Large intestine (tissue), 3 donors: ENCODE measurements at regions not wholly inside any gene's neighbourhood (a gene's known extent, or its start where the extent isn't known, plus 50 kb on each side); places are given as distances from the start of the nearest gene placed in this dataset.
"Not testable (repeated sequence)": the region's sequence is repeated elsewhere in the genome, so short reads cannot be mapped to it uniquely, and the experiment has no call there.

Experiments used
- DNase-seq, 2 donors: peaks; one replicate each; pipeline versions ENCODE4 v3.0.0 to v3.0.0-alpha.2; 2013
- H3K27ac ChIP-seq: one replicate; pipeline ENCODE4 v1.5.1; 2013; ENCODE audit warnings: low read length
- H3K27me3 ChIP-seq: 2 replicates; pipeline ENCODE4 v1.6.1; 2013; ENCODE audit warnings: low read length; ENCODE audit not compliant: control insufficient read depth, insufficient read depth
- H3K36me3 ChIP-seq: 2 replicates; pipeline ENCODE4 v1.6.1; 2013; ENCODE audit warnings: low read length; ENCODE audit not compliant: control insufficient read depth, insufficient read depth
- H3K4me1 ChIP-seq: one replicate; pipeline ENCODE4 v1.6.1; 2013; ENCODE audit warnings: low read length; ENCODE audit not compliant: control insufficient read depth, insufficient read depth
- H3K4me3 ChIP-seq: one replicate; pipeline ENCODE4 v1.5.1; 2013; ENCODE audit warnings: low read length
- H3K9me3 ChIP-seq: one replicate; pipeline ENCODE4 v1.6.1; 2013; ENCODE audit warnings: mild to moderate bottlenecking, low read depth, low read length, moderate library complexity; ENCODE audit not compliant: control insufficient read depth
- WGBS: methylation state at CpG from one replicate; pipeline ENCODE4 v1.1.5; 2013; ENCODE audit warnings: low lambda C conversion rate; ENCODE audit not compliant: insufficient coverage; 5-methylcytosine and 5-hydroxymethylcytosine counted together

- Histone ChIP-seq H3K27me3 (no peaks in the 10 kb centered on the region), H3K36me3 (no peaks in the 10 kb centered on the region), H3K9me3 (no peaks in the 10 kb centered on the region), H3K27ac (no peak overlapping the region), H3K4me1 (peaks cover 34% of the 10 kb centered on the region), H3K4me3 (no peak overlapping the region)
- no CpG with 5 or more reads among the region's 12 CpGs for WGBS
- no peak for DNase-seq
These were observed 277.9 kb upstream of the HS6ST1 start for GRCh38 chr2:128596396-128597120.

GRCh38 chr2:128597121-128597762, 278.6 kb upstream of the HS6ST1 start:
- DNase-seq, result no peak
- no peaks in the 10 kb centered on the region for H3K27me3 ChIP-seq
- no peaks in the 10 kb centered on the region for H3K9me3 ChIP-seq
- H3K4me1 ChIP-seq, result peaks cover 39% of the 10 kb centered on the region
- no peak overlapping the region for H3K4me3 ChIP-seq
- no CpG with 5 or more reads among the region's 9 CpGs for WGBS
- no peaks in the 10 kb centered on the region for H3K36me3 ChIP-seq
- H3K27ac ChIP-seq, result no peak overlapping the region

GRCh38 chr2:128598260-128598659, 279.6 kb upstream of the HS6ST1 start:
- WGBS, result 100% methylated on average over 1 of the region's 1 CpG
- not testable (repeated sequence) for H3K9me3 ChIP-seq, H3K36me3 ChIP-seq, H3K27me3 ChIP-seq, H3K4me3 ChIP-seq, DNase-seq, H3K27ac ChIP-seq
- peaks cover 45% of the 10 kb centered on the region for H3K4me1 ChIP-seq

GRCh38 chr2:128598862-128599441, 280.3 kb upstream of the HS6ST1 start:
- no peak for DNase-seq

GRCh38 chr2:128599700-128600099, 281.0 kb upstream of the HS6ST1 start:
- no peaks in the 10 kb centered on the region for H3K36me3 ChIP-seq
- no peak overlapping the region for H3K4me3 ChIP-seq
- H3K27ac ChIP-seq, result no peak overlapping the region
- H3K4me1 ChIP-seq, result peaks cover 30% of the 10 kb centered on the region
- no peaks in the 10 kb centered on the region for H3K27me3 ChIP-seq
- no peaks in the 10 kb centered on the region for H3K9me3 ChIP-seq
- no peak for DNase-seq
- WGBS, result no CpG with 5 or more reads among the region's 8 CpGs

More at GRCh38 chr2:128598862-128599441, 280.3 kb upstream of the HS6ST1 start:
- H3K4me1 ChIP-seq, result peaks cover 38% of the 10 kb centered on the region
- H3K4me3 ChIP-seq, result no peak overlapping the region
- H3K27ac ChIP-seq, result no peak overlapping the region
- H3K27me3 ChIP-seq, result no peaks in the 10 kb centered on the region
- no peaks in the 10 kb centered on the region for H3K9me3 ChIP-seq
- 100% methylated on average over 3 of the region's 4 CpGs for WGBS
- no peaks in the 10 kb centered on the region for H3K36me3 ChIP-seq

GRCh38 chr2:128600581-128601297, 282.1 kb upstream of the HS6ST1 start:
- DNase-seq, result no peak
- H3K36me3 ChIP-seq, result no peaks in the 10 kb centered on the region
- peaks cover 21% of the 10 kb centered on the region for H3K4me1 ChIP-seq
- WGBS, result no CpG with 5 or more reads among the region's 15 CpGs
- H3K27ac ChIP-seq, result no peak overlapping the region
- no peaks in the 10 kb centered on the region for H3K27me3 ChIP-seq
- no peaks in the 10 kb centered on the region for H3K9me3 ChIP-seq
- no peak overlapping the region for H3K4me3 ChIP-seq

- no peaks in the 10 kb centered on the region for H3K27me3 ChIP-seq
- no peak for DNase-seq
- no peaks in the 10 kb centered on the region for H3K36me3 ChIP-seq
- H3K27ac ChIP-seq, result no peak overlapping the region
- WGBS, result no CpG with 5 or more reads among the region's 16 CpGs
- H3K9me3 ChIP-seq, result no peaks in the 10 kb centered on the region
- H3K4me1 ChIP-seq, result peaks cover 13% of the 10 kb centered on the region
- no peak overlapping the region for H3K4me3 ChIP-seq
These were observed 282.8 kb upstream of the HS6ST1 start for GRCh38 chr2:128601298-128602037.

- 40% methylated on average over 1 of the region's 11 CpGs for WGBS
- DNase-seq, result peak; percentile 38 to 58
These were observed 283.5 kb upstream of the HS6ST1 start for GRCh38 chr2:128602038-128602698.

GRCh38 chr2:128602699-128603101, 284.0 kb upstream of the HS6ST1 start:
- no peak for DNase-seq
- H3K9me3 ChIP-seq, result no peaks in the 10 kb centered on the region
- H3K36me3 ChIP-seq, result no peaks in the 10 kb centered on the region
- H3K4me3 ChIP-seq, result no peak overlapping the region
- H3K27me3 ChIP-seq, result no peaks in the 10 kb centered on the region
- H3K27ac ChIP-seq, result no peak overlapping the region
- WGBS, result no CpG with 5 or more reads among the region's 14 CpGs
- H3K4me1 ChIP-seq, result peaks cover 13% of the 10 kb centered on the region

More at GRCh38 chr2:128602038-128602698, 283.5 kb upstream of the HS6ST1 start:
- no peaks in the 10 kb centered on the region for H3K27me3 ChIP-seq
- H3K4me3 ChIP-seq, result no peak overlapping the region
- no peak overlapping the region for H3K27ac ChIP-seq
- peaks cover 13% of the 10 kb centered on the region for H3K4me1 ChIP-seq
- no peaks in the 10 kb centered on the region for H3K9me3 ChIP-seq
- no peaks in the 10 kb centered on the region for H3K36me3 ChIP-seq
